DOHH2 (cell line): ENCODE measurements at regions not wholly inside any gene's neighbourhood (a gene's known extent, or its start where the extent isn't known, plus 50 kb on each side); places are given as distances from the start of the nearest gene placed in this dataset.

Source experiments
- H3F3A ChIP-seq: fragments of 200-600 bp; sonication (generic), shearing (Covaris generic); 2 replicates; pipeline ENCODE4 v1.6.0; 2016; ENCODE audit warnings: antibody characterized with exemption, mild to moderate bottlenecking; ENCODE audit not compliant: control insufficient read depth, insufficient read depth
- H3K27ac ChIP-seq: fragments of 200-600 bp; sonication (generic); 2 replicates; pipeline ENCODE4 v1.5.1; 2014; ENCODE audit warnings: low read depth, mild to moderate bottlenecking, low read length, moderate library complexity
- H3K27me3 ChIP-seq: fragments of 200-600 bp; sonication (generic); 2 replicates; pipeline ENCODE4 v1.6.1; 2014; ENCODE audit warnings: mild to moderate bottlenecking, low read length, mixed read lengths; ENCODE audit not compliant: control insufficient read depth
- H3K36me3 ChIP-seq: fragments of 200-600 bp; sonication (generic); 2 replicates; pipeline ENCODE4 v1.6.1; 2014; ENCODE audit warnings: mild to moderate bottlenecking, low read length, moderate library complexity, mixed read lengths; ENCODE audit not compliant: control insufficient read depth
- H3K4me1 ChIP-seq: fragments of 200-600 bp; sonication (generic); 2 replicates; pipeline ENCODE4 v1.6.1; 2014; ENCODE audit warnings: mild to moderate bottlenecking, low read length, mixed read lengths; ENCODE audit not compliant: control insufficient read depth
- H3K4me2 ChIP-seq: fragments of 200-600 bp; sonication (generic); 2 replicates; pipeline ENCODE4 v1.6.0; 2014; ENCODE audit warnings: mild to moderate bottlenecking, low read length, moderate library complexity
- H3K4me3 ChIP-seq: fragments of 200-600 bp; sonication (generic); 2 replicates; pipeline ENCODE4 v1.5.1; 2014; ENCODE audit warnings: mild to moderate bottlenecking, low read length, mixed read lengths
- H3K79me2 ChIP-seq: fragments of 200-600 bp; sonication (generic); 2 replicates; pipeline ENCODE4 v1.6.1; 2014; ENCODE audit warnings: mild to moderate bottlenecking, low read length, mixed read lengths; ENCODE audit not compliant: control insufficient read depth
- H3K9me2 ChIP-seq: fragments of 200-600 bp; sonication (generic); replicated peaks from 2 replicates; pipeline ENCODE4 v1.6.1; 2014; ENCODE audit warnings: mild to moderate bottlenecking, low read length, mixed read lengths; ENCODE audit not compliant: control insufficient read depth
- H3K9me3 ChIP-seq: fragments of 200-600 bp; sonication (generic); 2 replicates; pipeline ENCODE4 v1.6.1; 2014; ENCODE audit warnings: antibody characterized with exemption, low read length, mixed read lengths; ENCODE audit not compliant: control insufficient read depth, insufficient read depth
- H4K20me1 ChIP-seq: fragments of 200-600 bp; sonication (generic); 2 replicates; pipeline ENCODE4 v1.6.0; 2014; ENCODE audit warnings: low read depth, mild to moderate bottlenecking, antibody characterized with exemption, low read length, moderate library complexity; ENCODE audit not compliant: control insufficient read depth, insufficient read depth
- EZH2phosphoT487 ChIP-seq: fragments of 200-600 bp; sonication (generic); IDR thresholded peaks from 2 replicates; pipeline ENCODE4 v1.6.1; 2017; ENCODE audit warnings: borderline replicate concordance, mild to moderate bottlenecking, antibody characterized with exemption, low read length, moderate library complexity, mixed read lengths
- TF ChIP-seq, protein P1 (sequence below): fragments of 200-600 bp; sonication (generic); IDR thresholded peaks from one replicate; pipeline ENCODE4 v1.5.1; 2014; ENCODE audit warnings: antibody characterized with exemption, mild to moderate bottlenecking, low read depth, low read length; ENCODE audit not compliant: poor library complexity, severe bottlenecking

DNA sequence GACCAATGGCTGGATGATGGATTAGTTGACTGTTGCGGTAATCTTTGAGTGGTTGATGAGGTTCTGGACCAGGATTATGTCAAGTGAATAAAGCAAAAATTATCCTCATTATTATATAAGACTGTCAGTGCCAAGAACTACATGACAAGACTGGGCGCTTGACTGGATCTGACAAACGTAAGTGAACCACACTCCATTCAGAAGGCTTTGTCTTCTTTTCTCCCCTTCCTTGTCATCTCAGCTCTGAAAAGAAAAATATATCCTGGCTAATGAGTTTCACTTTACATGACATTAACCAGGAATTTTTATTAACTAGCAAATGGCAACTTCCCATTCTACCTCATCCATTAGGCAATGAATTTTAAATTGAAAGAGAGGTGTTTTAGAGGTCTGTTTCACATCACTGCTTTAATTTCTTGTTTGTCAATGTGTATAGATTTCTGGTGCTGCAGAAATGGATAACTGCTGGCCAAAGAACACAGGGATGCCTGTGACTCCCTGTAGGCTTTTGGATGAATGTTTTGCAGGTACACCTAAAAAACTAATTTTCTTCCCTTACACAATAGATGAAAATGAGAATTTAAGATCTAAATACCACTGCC, 150.1 kb downstream of the ELOVL4 start:
- Histone ChIP-seq H3K4me2 (no peak overlapping the region), H3K27me3 (no peaks in the 10 kb centered on the region), H3K27ac (no peak overlapping the region), H3K9me2 (no peaks in the 10 kb centered on the region), H3K4me3 (no peak overlapping the region), H3K36me3 (no peaks in the 10 kb centered on the region), H3F3A (no peaks in the 10 kb centered on the region), H3K79me2 (no peaks in the 10 kb centered on the region), H3K9me3 (no peaks in the 10 kb centered on the region), H4K20me1 (no peaks in the 10 kb centered on the region), H3K4me1 (no peaks in the 10 kb centered on the region)
- no peak for TF ChIP-seq EZH2phosphoT487
- TF ChIP-seq, protein P1, sequence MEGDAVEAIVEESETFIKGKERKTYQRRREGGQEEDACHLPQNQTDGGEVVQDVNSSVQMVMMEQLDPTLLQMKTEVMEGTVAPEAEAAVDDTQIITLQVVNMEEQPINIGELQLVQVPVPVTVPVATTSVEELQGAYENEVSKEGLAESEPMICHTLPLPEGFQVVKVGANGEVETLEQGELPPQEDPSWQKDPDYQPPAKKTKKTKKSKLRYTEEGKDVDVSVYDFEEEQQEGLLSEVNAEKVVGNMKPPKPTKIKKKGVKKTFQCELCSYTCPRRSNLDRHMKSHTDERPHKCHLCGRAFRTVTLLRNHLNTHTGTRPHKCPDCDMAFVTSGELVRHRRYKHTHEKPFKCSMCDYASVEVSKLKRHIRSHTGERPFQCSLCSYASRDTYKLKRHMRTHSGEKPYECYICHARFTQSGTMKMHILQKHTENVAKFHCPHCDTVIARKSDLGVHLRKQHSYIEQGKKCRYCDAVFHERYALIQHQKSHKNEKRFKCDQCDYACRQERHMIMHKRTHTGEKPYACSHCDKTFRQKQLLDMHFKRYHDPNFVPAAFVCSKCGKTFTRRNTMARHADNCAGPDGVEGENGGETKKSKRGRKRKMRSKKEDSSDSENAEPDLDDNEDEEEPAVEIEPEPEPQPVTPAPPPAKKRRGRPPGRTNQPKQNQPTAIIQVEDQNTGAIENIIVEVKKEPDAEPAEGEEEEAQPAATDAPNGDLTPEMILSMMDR = no peak

DNA sequence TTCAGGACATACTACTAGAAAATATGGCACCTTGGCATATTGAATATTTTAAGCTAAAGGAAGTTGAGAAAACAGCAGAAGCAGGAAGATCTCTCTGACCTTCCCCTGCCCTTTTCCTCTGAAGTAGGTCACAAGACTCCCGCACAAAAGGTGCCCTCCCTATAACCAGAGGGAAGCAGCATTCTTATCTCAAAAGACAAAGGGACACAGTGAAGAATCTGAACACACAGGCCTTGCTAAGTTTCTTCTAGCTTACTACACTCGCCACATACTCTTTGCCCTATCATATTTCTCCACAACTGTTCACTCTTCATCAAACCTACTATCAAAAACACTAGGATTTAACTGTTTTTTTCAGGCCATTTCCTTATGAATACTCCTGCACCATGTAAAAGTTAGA, 151.2 kb downstream of the ELOVL4 start:
- Histone ChIP-seq H4K20me1 (no peaks in the 10 kb centered on the region), H3K9me2 (no peaks in the 10 kb centered on the region), H3K27me3 (no peaks in the 10 kb centered on the region), H3K9me3 (no peaks in the 10 kb centered on the region), H3K79me2 (no peaks in the 10 kb centered on the region), H3K4me2 (no peak overlapping the region), H3K27ac (no peak overlapping the region), H3K36me3 (no peaks in the 10 kb centered on the region), H3K4me1 (no peaks in the 10 kb centered on the region), H3F3A (no peaks in the 10 kb centered on the region), H3K4me3 (no peak overlapping the region)
- TF ChIP-seq, protein P1 = no peak
- TF ChIP-seq EZH2phosphoT487 = no peak

DNA sequence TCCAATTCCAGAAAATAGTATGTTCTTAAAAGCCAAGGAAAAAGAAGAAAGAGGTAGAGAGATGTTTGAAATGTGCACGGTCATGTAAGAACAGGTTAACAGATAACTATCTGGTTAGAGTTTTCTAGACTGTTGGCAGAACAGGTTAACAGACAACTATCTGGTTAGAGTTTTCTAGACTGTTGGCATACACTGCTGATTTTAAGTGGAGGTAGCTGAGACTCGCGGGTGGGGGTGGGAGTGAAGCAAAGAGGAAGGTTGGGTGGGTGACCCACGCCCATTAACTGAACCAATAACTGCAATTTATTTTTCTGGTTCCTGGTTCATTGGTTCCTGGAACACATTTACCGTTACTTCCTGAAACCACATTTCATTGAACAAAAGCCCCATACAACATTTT, 157.5 kb downstream of the ELOVL4 start:
- TF ChIP-seq, protein P1 = no peak
- TF ChIP-seq EZH2phosphoT487 = no peak
- no peaks in the 10 kb centered on the region for H3K27me3 ChIP-seq
- H3K9me2 ChIP-seq = no peaks in the 10 kb centered on the region
- H3K27ac ChIP-seq = no peak overlapping the region
- H3K9me3 ChIP-seq = no peaks in the 10 kb centered on the region
- H3K4me3 ChIP-seq = no peak overlapping the region
- no peaks in the 10 kb centered on the region for H3F3A ChIP-seq
- no peak overlapping the region for H3K4me2 ChIP-seq
- no peaks in the 10 kb centered on the region for H3K79me2 ChIP-seq
- H3K36me3 ChIP-seq = no peaks in the 10 kb centered on the region
- no peaks in the 10 kb centered on the region for H3K4me1 ChIP-seq
- H4K20me1 ChIP-seq = no peaks in the 10 kb centered on the region
